ENCODE measurements at regions not wholly inside any gene's neighbourhood (a gene's known extent, or its start where the extent isn't known, plus 50 kb on each side); places are given as distances from the start of the nearest gene placed in this dataset.
"Not testable (repeated sequence)": the region's sequence is repeated elsewhere in the genome, so short reads cannot be mapped to it uniquely, and the experiment has no call there.

GRCh38 chr1:143803095-143803494 is 168.7 kb downstream of the FAM72C start:
- DNase-seq (ENCODE audit: low read depth); H3K4me3 ChIP-seq (ENCODE audit: low read depth, low read length): not testable (repeated sequence)

- DNase-seq (ENCODE audit: low read depth); H3K4me3 ChIP-seq (ENCODE audit: low read depth, low read length): not testable (repeated sequence)
Observed at GRCh38 chr1:143799568-143800187, 172.1 kb downstream of the FAM72C start.

- not testable (repeated sequence) for H3K4me3 ChIP-seq (ENCODE audit: low read depth, low read length); DNase-seq (ENCODE audit: low read depth)
Observed at GRCh38 chr1:143796369-143796768, 175.4 kb downstream of the FAM72C start.

- not testable (repeated sequence) for H3K4me3 ChIP-seq (ENCODE audit: low read depth, low read length); DNase-seq (ENCODE audit: low read depth)
Observed at GRCh38 chr1:143792047-143792937, 179.5 kb downstream of the FAM72C start.

GRCh38 chr1:143786381-143786780 is 185.4 kb downstream of the FAM72C start:
- DNase-seq (ENCODE audit: low read depth); H3K4me3 ChIP-seq (ENCODE audit: low read depth, low read length): not testable (repeated sequence)

- not testable (repeated sequence) for DNase-seq (ENCODE audit: low read depth); H3K4me3 ChIP-seq (ENCODE audit: low read depth, low read length)
Observed at GRCh38 chr1:143785883-143786282, 185.9 kb downstream of the FAM72C start.

- not testable (repeated sequence) for H3K4me3 ChIP-seq (ENCODE audit: low read depth, low read length); DNase-seq (ENCODE audit: low read depth)
Observed at GRCh38 chr1:143784239-143784882, 187.4 kb downstream of the FAM72C start.

- H3K4me3 ChIP-seq (ENCODE audit: low read depth, low read length); DNase-seq (ENCODE audit: low read depth): not testable (repeated sequence)
Observed at GRCh38 chr1:143778178-143778577, 193.6 kb downstream of the FAM72C start.

GRCh38 chr1:143764831-143765230 is 207.0 kb downstream of the FAM72C start:
- not testable (repeated sequence) for DNase-seq (ENCODE audit: low read depth); H3K4me3 ChIP-seq (ENCODE audit: low read depth, low read length)

GRCh38 chr1:143760366-143760765 is 211.4 kb downstream of the FAM72C start:
- DNase-seq (ENCODE audit: low read depth); H3K4me3 ChIP-seq (ENCODE audit: low read depth, low read length): not testable (repeated sequence)

- H3K4me3 ChIP-seq (ENCODE audit: low read depth, low read length); DNase-seq (ENCODE audit: low read depth): not testable (repeated sequence)
Observed at GRCh38 chr1:143755961-143756360, 215.8 kb downstream of the FAM72C start.

- no peak overlapping the region for H3K4me3 ChIP-seq (ENCODE audit: low read depth, low read length)
- DNase-seq (ENCODE audit: low read depth): no peak
Observed at GRCh38 chr1:143748906-143749305, 222.9 kb downstream of the FAM72C start.

More at GRCh38 chr1:143748906-143749305, 222.9 kb downstream of the FAM72C start:
- TF ChIP-seq CTCF (IDR thresholded peaks at IDR 0.05; ENCODE audit: low read depth, low read length, missing control alignments): no peak

Measured in GM12864 (cell line).